Endothelial cell of umbilical vein (primary cell): ENCODE measurements at regions not wholly inside any gene's neighbourhood (a gene's known extent, or its start where the extent isn't known, plus 50 kb on each side); places are given as distances from the start of the nearest gene placed in this dataset.
"Not testable (repeated sequence)": the region's sequence is repeated elsewhere in the genome, so short reads cannot be mapped to it uniquely, and the experiment has no call there.

Experiments
- BruUV-seq: library from RNA; stranded (reverse); fragments of 400-500 nt; replicated peaks from 2 replicates; lab custom pipeline; 2021; lab: Mats Ljungman, UMichigan
- CTCF ChIA-PET: fragments of 300-600, 350-600 bp; sonication (Branson Sonifier 250); formaldehyde crosslinking; loops from one replicate; lab custom pipeline; 2021; ENCODE audit warnings: antibody characterized with exemption, inconsistent platforms; lab: Charles Lee
- POLR2A ChIA-PET: fragments of 300-600, 350-600 bp; sonication (Branson Sonifier 250); formaldehyde crosslinking; loops from one replicate; lab custom pipeline; 2021; ENCODE audit warnings: antibody characterized with exemption, inconsistent platforms; lab: Charles Lee
- DNase-seq: peaks from one replicate; pipeline ENCODE4 v3.0.0-alpha.2; 2011; ENCODE audit warnings: low read depth, low spot score
- FAIRE-seq: peaks from 2 replicates; lab custom pipeline; 2011; peaks lifted over from hg19 to GRCh38; lab: Jason Lieb, UNC
- H2AFZ ChIP-seq: 2 replicates; pipeline ENCODE4 v1.6.0; 2012; ENCODE audit warnings: low read depth, low read length, control low read depth, inconsistent platforms
- H3K27ac ChIP-seq: 2 replicates; pipeline ENCODE4 v1.5.1; 2011; ENCODE audit warnings: low read depth, mild to moderate bottlenecking, control low read depth, low read length, moderate library complexity; ENCODE audit not compliant: insufficient read depth
- H3K27me3 ChIP-seq, 2 experiments: 2 replicates each; pipeline versions ENCODE4 v1.6.0 to v1.6.1; 2011; ENCODE audit warnings: low read length in 2 of 2, mixed read lengths in 1 of 2; ENCODE audit not compliant: control insufficient read depth in 2 of 2, insufficient read depth in 2 of 2
- H3K36me3 ChIP-seq, 2 experiments: 2 replicates in 1 of 2; 3 replicates in 1 of 2; pipeline ENCODE4 v1.5.1; 2011; ENCODE audit warnings: low read length in 2 of 2, mild to moderate bottlenecking in 1 of 2, moderate library complexity in 1 of 2; ENCODE audit not compliant: control insufficient read depth in 2 of 2, insufficient read depth in 2 of 2; ENCODE audit errors: extremely low read depth in 1 of 2
- H3K4me1 ChIP-seq: 3 replicates; pipeline ENCODE4 v1.5.1; 2011; ENCODE audit warnings: mild to moderate bottlenecking, low read length; ENCODE audit not compliant: control insufficient read depth, insufficient read depth; ENCODE audit errors: extremely low read depth
- H3K4me2 ChIP-seq: 2 replicates; pipeline ENCODE4 v1.6.1; 2011; ENCODE audit warnings: low read length, control low read depth, mixed read lengths; ENCODE audit not compliant: insufficient read depth
- H3K4me3 ChIP-seq, 3 experiments: fragments of 200-600 bp in 1 of 3; sonication (generic), shearing (Covaris generic) in 1 of 3; replicated peaks in 1 of 3; 2 replicates each; pipeline ENCODE4 v1.5.1; 2011 to 2016; ENCODE audit warnings: control low read depth in 3 of 3, low read length in 3 of 3, mild to moderate bottlenecking in 2 of 3, inconsistent platforms in 1 of 3, low read depth in 1 of 3, moderate library complexity in 1 of 3; ENCODE audit not compliant: insufficient read depth in 1 of 3
- H3K79me2 ChIP-seq: 2 replicates; pipeline ENCODE4 v1.6.0; 2012; ENCODE audit warnings: low read length, inconsistent platforms; ENCODE audit not compliant: control insufficient read depth, insufficient read depth
- H3K9ac ChIP-seq: replicated peaks from 2 replicates; pipeline ENCODE3; 2011; ENCODE audit warnings: low read length, control low read depth; ENCODE audit not compliant: insufficient read depth; ENCODE audit errors: extremely low read depth
- H3K9me1 ChIP-seq: replicated peaks from 3 replicates; pipeline ENCODE4 v1.6.0; 2011; ENCODE audit warnings: mild to moderate bottlenecking, low read length; ENCODE audit not compliant: control insufficient read depth, insufficient read depth; ENCODE audit errors: extremely low read depth
- H3K9me3 ChIP-seq: replicated peaks from 2 replicates; pipeline ENCODE4 v1.5.1; 2012; ENCODE audit warnings: low read length, inconsistent platforms; ENCODE audit not compliant: control insufficient read depth, insufficient read depth
- H4K20me1 ChIP-seq: replicated peaks from 2 replicates; pipeline ENCODE3; 2011; ENCODE audit warnings: mild to moderate bottlenecking, low read length; ENCODE audit not compliant: control insufficient read depth, insufficient read depth; ENCODE audit errors: extremely low read depth
- CTCF ChIP-seq, 2 donors: IDR thresholded peaks; 1 replicate in 1 of 2; 2 replicates in 1 of 2; pipeline ENCODE4 v1.5.1; 2011; ENCODE audit warnings: low read length in 2 of 2, mild to moderate bottlenecking in 2 of 2, moderate library complexity in 2 of 2, control low read depth in 1 of 2, inconsistent platforms in 1 of 2, low read depth in 1 of 2; ENCODE audit not compliant: insufficient read depth in 1 of 2; ENCODE audit errors: extremely low read depth in 1 of 2
- EZH2 ChIP-seq: IDR thresholded peaks from 2 replicates; pipeline ENCODE4 v1.6.1; 2012; ENCODE audit warnings: borderline replicate concordance, low read depth, mild to moderate bottlenecking, moderate library complexity, low read length, inconsistent platforms; ENCODE audit not compliant: severe bottlenecking
- FOS ChIP-seq: IDR thresholded peaks from 2 replicates; pipeline ENCODE4 v1.6.1; 2011; ENCODE audit warnings: mild to moderate bottlenecking, low read length, moderate library complexity, borderline replicate concordance; ENCODE audit not compliant: insufficient read depth
- GATA2 ChIP-seq: IDR thresholded peaks from 2 replicates; pipeline ENCODE4 v1.7.0; 2011; ENCODE audit warnings: low read depth, mild to moderate bottlenecking, moderate library complexity, mixed read lengths, low read length; ENCODE audit not compliant: insufficient read length, insufficient read depth
- JUN ChIP-seq: IDR thresholded peaks from 2 replicates; pipeline ENCODE4 v1.6.1; 2011; ENCODE audit warnings: borderline replicate concordance, low read depth; ENCODE audit not compliant: insufficient read length, insufficient read depth
- MYC ChIP-seq: IDR thresholded peaks from one replicate; pipeline ENCODE4 v1.6.1; 2011; ENCODE audit warnings: mild to moderate bottlenecking, low read depth, low read length
- POLR2A ChIP-seq: IDR thresholded peaks from 2 replicates; pipeline ENCODE4 v1.6.1; 2012; ENCODE audit warnings: low read depth, mild to moderate bottlenecking, control low read depth, low read length
- POLR2AphosphoS5 ChIP-seq: IDR thresholded peaks from 2 replicates; pipeline ENCODE4 v1.6.1; 2012; ENCODE audit warnings: low read depth, mild to moderate bottlenecking, control low read depth, low read length, moderate library complexity; ENCODE audit not compliant: insufficient read depth
- dilution Hi-C: fragments of 300-500 bp; cut with MboI; formaldehyde crosslinking; loops from one replicate; pipeline ENCODE4 v1.15.0; 2019; ENCODE audit warnings: low sequenced_read_pairs; ENCODE audit not compliant: extremely low pct_ligation_motif_present
- intact Hi-C: fragments of 100-400 bp; cut with micrococcal nuclease; formaldehyde crosslinking; loops from one replicate; pipeline ENCODE4 v1.10.0; 2022
- TF ChIP-seq, protein P1 (sequence below): IDR thresholded peaks from 2 replicates; pipeline ENCODE4 v1.6.1; 2011; ENCODE audit not compliant: insufficient read depth, insufficient read length

DNA sequence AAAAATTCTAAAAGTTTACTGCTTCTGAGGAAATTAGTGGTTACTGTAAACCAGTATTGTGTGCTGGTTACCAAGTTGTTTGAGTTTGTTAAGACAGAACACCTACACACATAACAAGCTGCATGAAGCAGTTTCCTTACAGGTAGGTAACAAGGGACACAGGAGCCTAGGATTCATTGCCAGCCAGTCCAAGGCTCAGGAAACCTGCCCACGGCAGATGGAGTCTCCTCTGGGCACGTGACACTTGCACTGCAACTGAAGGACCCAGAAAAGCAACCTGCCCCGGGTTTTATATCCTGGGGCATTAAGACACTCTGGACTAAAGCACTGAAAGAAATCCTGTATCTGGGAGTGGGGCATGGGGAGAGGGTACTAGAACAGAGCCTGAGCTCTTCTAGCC is 639.3 kb downstream of the ADCYAP1 start:
- no peak overlapping the region for H2AFZ ChIP-seq
- H3K4me1 ChIP-seq = no peaks in the 10 kb centered on the region
- intact Hi-C loops (no loop called here), dilution Hi-C loops (no loop called here)
- H3K27me3 ChIP-seq = no peaks in the 10 kb centered on the region
- no peak overlapping the region for H3K9ac ChIP-seq
- H3K4me3 ChIP-seq = no peak overlapping the region
- H4K20me1 ChIP-seq = no peaks in the 10 kb centered on the region
- no peaks in the 10 kb centered on the region for H3K79me2 ChIP-seq
- ChIA-PET CTCF (no interaction called here), POLR2A (no interaction called here)
- BruUV-seq = no TSS peak
- no peaks in the 10 kb centered on the region for H3K36me3 ChIP-seq
- no peak for DNase-seq
- no peak for FAIRE-seq
- no peak overlapping the region for H3K4me2 ChIP-seq
- H3K9me1 ChIP-seq = no peaks in the 10 kb centered on the region
- H3K27ac ChIP-seq = no peak overlapping the region
- TF ChIP-seq EZH2 (no peak), CTCF (IDR thresholded peaks at IDR 0.05; ENCODE audit: extremely low read depth in 1 of 2, insufficient read depth in 1 of 2, low read depth in 1 of 2, low read length in 2 of 2) (no peak), POLR2A (no peak), JUN (no peak), POLR2AphosphoS5 (no peak), FOS (no peak), GATA2 (no peak), MYC (no peak)
- TF ChIP-seq, protein P1, sequence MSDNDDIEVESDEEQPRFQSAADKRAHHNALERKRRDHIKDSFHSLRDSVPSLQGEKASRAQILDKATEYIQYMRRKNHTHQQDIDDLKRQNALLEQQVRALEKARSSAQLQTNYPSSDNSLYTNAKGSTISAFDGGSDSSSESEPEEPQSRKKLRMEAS = no peak
- H3K9me3 ChIP-seq = no peaks in the 10 kb centered on the region

DNA sequence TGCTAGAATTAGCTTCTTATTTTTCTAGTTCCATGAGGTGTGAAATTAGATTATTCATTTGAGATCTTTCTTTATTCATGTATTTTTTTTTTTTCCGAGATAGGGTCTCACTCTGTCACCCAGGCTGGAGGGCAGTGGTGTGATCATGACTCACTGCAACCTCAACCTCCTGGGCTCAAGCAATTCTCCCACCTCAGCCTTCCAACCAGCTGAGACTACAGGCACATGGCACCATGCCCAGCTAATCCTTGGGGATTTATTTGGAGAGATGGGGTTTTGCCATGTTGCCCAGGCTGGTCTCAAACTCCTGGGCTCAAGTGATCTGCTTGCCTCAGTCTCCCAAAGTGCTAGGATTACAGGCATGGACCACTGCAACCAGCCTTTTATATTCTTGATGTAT is 653.0 kb downstream of the ADCYAP1 start:
- BruUV-seq, H3K27ac ChIP-seq, FAIRE-seq, H3K4me1 ChIP-seq, H3K36me3 ChIP-seq, H4K20me1 ChIP-seq, H3K9me1 ChIP-seq, DNase-seq, H3K9me3 ChIP-seq, POLR2A ChIA-PET, H3K4me3 ChIP-seq, dilution Hi-C loops, H3K27me3 ChIP-seq, intact Hi-C loops, H3K9ac ChIP-seq, H2AFZ ChIP-seq, H3K79me2 ChIP-seq, CTCF ChIA-PET, H3K4me2 ChIP-seq: not testable (repeated sequence)
